GM19023 (cell line): ENCODE measurements at regions not wholly inside any gene's neighbourhood (a gene's known extent, or its start where the extent isn't known, plus 50 kb on each side); places are given as distances from the start of the nearest gene placed in this dataset.

Experiments used
- ATAC-seq: cut with Tn5 transposase; IDR thresholded peaks from one replicate; pipeline ENCODE4 v1.9.1; 2021; ENCODE audit warnings: mild to moderate bottlenecking, moderate library complexity; ENCODE audit not compliant: unreplicated experiment

- no peak for ATAC-seq
Observed at GRCh38 chr15:62567501-62567900, 402.4 kb upstream of the C2CD4B start.

DNA sequence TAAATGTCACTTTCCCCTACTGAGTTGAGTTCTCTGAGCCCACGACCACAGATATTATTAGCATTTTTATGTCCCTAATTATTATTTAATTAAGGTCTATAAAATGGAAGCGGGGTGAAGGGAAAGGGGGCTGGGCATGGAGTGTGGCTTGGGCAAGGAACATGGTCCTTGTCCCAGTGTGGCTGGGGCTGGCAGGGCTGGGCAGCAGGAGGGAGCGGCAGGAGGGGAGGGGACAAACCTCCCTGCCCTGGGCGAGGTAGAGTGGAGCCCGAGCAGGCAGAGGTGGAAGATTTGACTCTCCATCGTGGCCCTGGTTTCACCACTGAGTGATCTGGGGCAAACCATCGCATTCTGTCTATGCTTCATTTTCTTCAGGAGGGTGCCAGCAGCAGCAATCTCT, 402.9 kb upstream of the C2CD4B start:
- ATAC-seq = no peak

DNA sequence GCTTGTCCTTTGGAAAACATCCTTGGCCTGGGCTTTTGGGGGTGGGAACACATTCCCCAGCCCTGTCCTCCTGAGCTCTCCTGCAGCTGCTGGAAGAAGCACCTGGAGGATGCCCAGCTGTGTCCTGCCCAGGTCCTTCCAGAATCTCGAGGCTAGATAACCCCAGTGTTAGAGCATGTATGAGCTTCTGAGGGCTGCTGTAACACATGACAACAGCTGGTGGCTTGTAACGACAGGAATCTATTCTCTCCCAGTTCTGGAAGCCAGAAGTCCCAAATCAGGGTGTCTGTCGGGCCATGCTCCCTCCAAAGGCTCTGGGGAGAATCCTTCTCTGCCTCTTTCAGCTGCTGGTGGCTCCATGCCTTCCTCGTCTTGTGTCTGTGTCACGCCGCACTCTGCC, 403.6 kb upstream of the C2CD4B start:
- ATAC-seq = no peak

GRCh38 chr15:62569460-62570404, 404.6 kb upstream of the C2CD4B start:
- ATAC-seq = no peak

DNA sequence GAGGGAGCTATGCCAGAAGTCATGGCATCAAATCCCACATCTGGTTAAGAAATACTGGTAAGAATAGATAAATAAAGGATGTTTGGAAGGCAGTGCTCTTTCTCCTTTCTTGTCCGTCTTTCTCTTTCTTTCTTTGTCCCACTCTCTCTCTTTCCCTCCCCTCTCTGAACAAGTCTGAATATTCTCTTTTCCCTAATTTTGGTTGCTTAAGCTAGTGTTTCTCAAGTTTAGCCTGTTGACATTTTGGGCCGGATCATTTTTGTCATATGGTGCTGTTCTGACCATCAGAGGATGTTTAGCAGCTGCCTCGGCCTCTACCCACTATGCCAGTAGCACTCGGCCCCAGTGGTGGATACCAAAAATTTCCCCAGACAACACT, 405.3 kb upstream of the C2CD4B start:
- no peak for ATAC-seq

- no peak for ATAC-seq
Observed at GRCh38 chr15:62571072-62571471, 406.0 kb upstream of the C2CD4B start.

DNA sequence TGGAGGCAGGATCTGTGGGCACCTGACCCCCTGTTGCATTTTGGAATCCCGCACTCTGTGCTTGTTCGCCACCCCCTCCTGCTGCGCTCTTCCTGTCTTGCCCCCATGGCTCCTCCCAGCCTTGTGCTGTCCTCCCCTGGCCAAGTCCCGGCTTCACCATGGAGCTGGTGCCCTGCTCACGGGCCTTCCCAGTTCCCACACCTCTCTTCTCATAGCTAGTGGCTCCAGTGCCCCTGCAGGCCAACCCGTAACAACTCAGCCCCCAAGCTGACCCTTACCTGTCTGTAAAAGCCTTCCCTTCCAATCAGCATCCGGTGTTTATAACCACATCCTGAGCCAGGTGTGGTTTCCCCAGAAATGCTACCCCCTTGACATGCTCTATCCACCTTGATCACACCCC, 407.7 kb upstream of the C2CD4B start:
- no peak for ATAC-seq

GRCh38 chr15:62573876-62574275, 408.8 kb upstream of the C2CD4B start:
- ATAC-seq = no peak

DNA sequence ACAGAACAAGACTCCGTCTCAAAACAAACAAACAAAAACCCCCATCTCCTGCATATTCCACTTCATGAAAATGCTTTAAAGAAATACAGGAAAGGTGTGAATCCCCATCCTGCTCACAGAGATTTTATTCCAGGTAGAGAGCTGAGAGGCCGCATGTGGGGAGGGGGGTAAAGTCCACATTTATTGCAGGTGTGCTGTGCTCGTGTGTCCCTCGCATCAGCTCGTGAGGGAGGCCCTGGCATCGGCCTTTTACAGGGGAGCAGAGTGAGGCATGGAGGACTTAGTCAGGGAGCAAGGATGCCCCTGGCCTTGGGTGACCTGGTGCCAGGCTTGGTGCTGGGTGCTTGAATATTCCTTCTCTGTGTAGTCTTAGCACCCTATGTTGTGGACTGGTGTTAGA, 413.5 kb upstream of the C2CD4B start:
- ATAC-seq = no peak

- no peak for ATAC-seq
Observed at GRCh38 chr15:62578960-62579359, 413.9 kb upstream of the C2CD4B start.

DNA sequence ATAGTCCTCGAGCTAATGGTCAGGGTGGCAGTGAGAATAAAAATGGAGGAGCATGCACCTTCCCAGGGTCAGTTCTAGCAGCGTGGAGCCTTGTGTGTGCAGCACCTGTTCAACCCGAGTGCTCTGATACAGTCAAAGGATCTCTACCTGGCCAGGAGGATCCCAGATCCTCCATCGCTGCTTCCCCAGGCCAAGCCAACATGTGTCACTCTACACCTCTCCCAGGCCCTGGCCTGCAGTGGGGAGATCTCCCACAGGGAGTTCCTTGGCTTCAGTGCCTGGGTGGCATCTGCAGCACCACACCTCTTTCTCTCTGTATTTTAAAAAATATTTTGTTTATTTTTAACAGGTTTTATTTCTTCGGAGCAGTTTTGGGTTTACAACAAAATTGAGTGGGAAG, 414.8 kb upstream of the C2CD4B start:
- ATAC-seq = no peak

DNA sequence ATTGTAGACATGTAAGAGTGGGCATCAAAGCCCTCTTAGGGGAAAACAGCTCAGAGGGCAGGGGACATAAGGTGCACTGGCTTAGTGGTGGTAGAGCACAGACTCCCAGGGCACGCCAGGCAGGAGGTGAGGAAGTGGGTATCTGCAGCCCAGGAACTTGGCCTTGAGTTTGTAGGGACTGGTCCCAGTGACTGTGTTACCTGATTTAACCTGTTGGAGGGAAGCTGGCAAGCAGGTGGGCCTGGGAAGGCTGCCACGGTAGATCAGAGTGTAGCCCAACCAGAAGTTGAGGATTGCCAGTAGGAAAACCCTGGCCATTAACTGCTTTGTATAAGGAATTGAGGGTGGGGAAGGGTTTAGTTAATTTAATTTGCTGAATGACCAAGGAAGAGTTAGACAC, 417.5 kb upstream of the C2CD4B start:
- no peak for ATAC-seq

DNA sequence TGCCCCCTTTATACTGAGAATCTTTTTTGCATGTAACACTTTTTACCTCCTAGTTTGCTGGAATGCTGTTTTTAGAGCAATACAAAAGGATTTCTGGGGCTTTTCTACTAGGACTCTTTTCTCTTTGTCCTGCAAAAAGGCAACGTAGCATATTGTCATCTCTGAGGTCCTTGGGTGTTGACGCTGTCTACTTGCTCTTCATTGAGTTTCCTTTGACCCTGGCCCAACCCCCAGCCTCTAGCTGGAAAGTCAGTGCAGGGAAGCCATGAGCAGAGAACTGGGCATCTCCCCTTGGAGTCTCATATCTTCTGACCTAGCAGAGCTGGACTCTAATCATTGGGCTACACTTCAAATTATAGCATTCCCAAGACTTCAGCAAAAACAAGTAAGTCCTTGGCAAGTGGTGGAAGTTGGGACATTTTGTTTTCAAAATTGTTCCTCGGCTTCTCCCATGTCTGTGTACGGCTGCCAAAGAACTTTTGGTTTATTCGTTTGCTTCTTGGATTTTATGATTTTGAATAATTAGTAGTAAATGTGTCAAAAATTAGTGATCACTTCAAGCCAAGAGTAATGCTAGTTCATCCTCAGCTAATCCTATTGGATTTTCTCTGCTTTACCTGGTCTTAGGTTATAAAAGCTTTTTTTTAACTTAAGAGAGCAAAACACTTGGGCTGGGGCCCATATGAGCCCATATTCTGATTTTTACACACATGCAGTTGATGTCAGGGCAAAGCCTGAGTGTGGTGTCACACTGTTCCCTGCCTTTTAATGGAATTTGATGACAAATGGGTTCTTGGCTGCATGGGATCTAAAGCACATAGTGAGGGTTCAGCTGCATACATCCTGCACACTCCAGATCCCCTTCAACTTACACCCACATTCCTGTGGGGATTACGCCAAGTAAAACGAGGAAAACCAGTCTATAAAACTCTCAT, 419.5 kb upstream of the C2CD4B start:
- ATAC-seq = no peak

GRCh38 chr15:62588938-62589670, 424.0 kb upstream of the C2CD4B start:
- ATAC-seq = no peak

GRCh38 chr15:62591842-62592838, 427.1 kb upstream of the C2CD4B start:
- ATAC-seq = no peak

- ATAC-seq = no peak
Observed at GRCh38 chr15:62592920-62593319, 427.8 kb upstream of the C2CD4B start.

- ATAC-seq = no peak
Observed at GRCh38 chr15:62593681-62594399, 428.8 kb upstream of the C2CD4B start.

GRCh38 chr15:62598217-62598616, 433.1 kb upstream of the C2CD4B start:
- no peak for ATAC-seq
